Lower leg skin (tissue), 3 donors: ENCODE measurements at regions not wholly inside any gene's neighbourhood (a gene's known extent, or its start where the extent isn't known, plus 50 kb on each side); places are given as distances from the start of the nearest gene placed in this dataset.
"Not testable (repeated sequence)": the region's sequence is repeated elsewhere in the genome, so short reads cannot be mapped to it uniquely, and the experiment has no call there.

Experiments used
- CTCF ChIP-seq, 3 donors: fragments of 450-650 bp; IDR thresholded peaks; one replicate each; pipeline ENCODE4 v1.5.1; 2016; ENCODE audit warnings: antibody characterized with exemption in 3 of 3, mild to moderate bottlenecking in 3 of 3, moderate library complexity in 2 of 3
- POLR2A ChIP-seq, 2 donors: fragments of 450-650 bp; IDR thresholded peaks; one replicate each; pipeline ENCODE4 v1.6.1; 2016 to 2017; ENCODE audit warnings: antibody characterized with exemption in 2 of 2, mild to moderate bottlenecking in 1 of 2, moderate library complexity in 1 of 2

- not testable (repeated sequence) for TF ChIP-seq CTCF, POLR2A (IDR thresholded peaks at IDR 0.05)
Observed at GRCh38 chr13:18706538-18706937, 475.1 kb downstream of the TUBA3C start.
